NOMO-1 treated with dmso at 0.1 percent for 144 hours (cell line): ENCODE measurements at regions not wholly inside any gene's neighbourhood (a gene's known extent, or its start where the extent isn't known, plus 50 kb on each side); places are given as distances from the start of the nearest gene placed in this dataset.
"Not testable (repeated sequence)": the region's sequence is repeated elsewhere in the genome, so short reads cannot be mapped to it uniquely, and the experiment has no call there.

ENCODE experiments used
- DNase-seq: peaks from one replicate; lab custom pipeline; 2025; ENCODE audit not compliant: unreplicated experiment; lab: John Stamatoyannopoulos, UW

GRCh38 chr6:164409309-164410009 is 899.9 kb downstream of the C6orf118 start:
- no peak for DNase-seq

GRCh38 chr6:164408868-164409267 is 900.5 kb downstream of the C6orf118 start:
- DNase-seq: no peak

- DNase-seq: no peak
These were observed 904.5 kb downstream of the C6orf118 start for GRCh38 chr6:164404812-164405488.

- DNase-seq: no peak
These were observed 907.5 kb downstream of the C6orf118 start for GRCh38 chr6:164401871-164402270.

GRCh38 chr6:164398647-164399046 is 910.8 kb downstream of the C6orf118 start:
- no peak for DNase-seq

- DNase-seq: no peak
These were observed 913.0 kb downstream of the C6orf118 start for GRCh38 chr6:164396071-164397047.

GRCh38 chr6:164379795-164380194 is 929.6 kb downstream of the C6orf118 start:
- DNase-seq: no peak

- no peak for DNase-seq
These were observed 931.1 kb downstream of the C6orf118 start for GRCh38 chr6:164378330-164378729.

GRCh38 chr6:164377348-164377918 is 932.0 kb downstream of the C6orf118 start:
- DNase-seq: no peak

- DNase-seq: no peak
These were observed 938.6 kb downstream of the C6orf118 start for GRCh38 chr6:164370773-164371172.

- no peak for DNase-seq
These were observed 944.9 kb downstream of the QKI start for GRCh38 chr6:164359441-164359840.

GRCh38 chr6:164359036-164359435 is 944.5 kb downstream of the QKI start:
- no peak for DNase-seq

- DNase-seq: no peak
These were observed 942.3 kb downstream of the QKI start for GRCh38 chr6:164356814-164357213.

- DNase-seq: no peak
These were observed 932.9 kb downstream of the QKI start for GRCh38 chr6:164347455-164347854.

- DNase-seq: no peak
These were observed 932.1 kb downstream of the QKI start for GRCh38 chr6:164346631-164347030.

GRCh38 chr6:164345806-164346496 is 931.4 kb downstream of the QKI start:
- no peak for DNase-seq

GRCh38 chr6:164345327-164345726 is 930.8 kb downstream of the QKI start:
- no peak for DNase-seq

GRCh38 chr6:164344801-164345291 is 930.3 kb downstream of the QKI start:
- no peak for DNase-seq

GRCh38 chr6:164339442-164339841 is 924.9 kb downstream of the QKI start:
- not testable (repeated sequence) for DNase-seq

GRCh38 chr6:164337925-164338397 is 923.4 kb downstream of the QKI start:
- DNase-seq: no peak
